Glutamatergic neuron (in vitro differentiated cells): ENCODE measurements at regions not wholly inside any gene's neighbourhood (a gene's known extent, or its start where the extent isn't known, plus 50 kb on each side); places are given as distances from the start of the nearest gene placed in this dataset.

Source experiments
- DNase-seq: peaks from one replicate; pipeline ENCODE4 v3.0.0; 2022
- H3K27ac Mint-ChIP-seq: one replicate; pipeline ENCODE4 v1.8.0; 2020; ENCODE audit warnings: mild to moderate bottlenecking, mixed read lengths, inconsistent platforms; ENCODE audit not compliant: unreplicated experiment
- H3K27me3 Mint-ChIP-seq: one replicate; pipeline ENCODE4 v1.8.0; 2020; ENCODE audit warnings: mild to moderate bottlenecking, moderate library complexity, mixed read lengths, inconsistent platforms; ENCODE audit not compliant: unreplicated experiment
- H3K36me3 Mint-ChIP-seq: one replicate; pipeline ENCODE4 v1.8.0; 2020; ENCODE audit warnings: mild to moderate bottlenecking, mixed read lengths, inconsistent platforms; ENCODE audit not compliant: unreplicated experiment
- H3K4me1 Mint-ChIP-seq: one replicate; pipeline ENCODE4 v1.8.0; 2020; ENCODE audit warnings: mild to moderate bottlenecking, low read depth, mixed read lengths, inconsistent platforms; ENCODE audit not compliant: unreplicated experiment
- H3K4me3 Mint-ChIP-seq: one replicate; pipeline ENCODE4 v1.8.0; 2020; ENCODE audit warnings: mild to moderate bottlenecking, mixed read lengths, inconsistent platforms; ENCODE audit not compliant: unreplicated experiment
- H3K9me3 Mint-ChIP-seq: one replicate; pipeline ENCODE4 v1.8.0; 2020; ENCODE audit warnings: mild to moderate bottlenecking, moderate library complexity, mixed read lengths, inconsistent platforms; ENCODE audit not compliant: unreplicated experiment
- TF ChIP-seq, protein P1 (sequence below): fragments of 200-600 bp; sonication (generic); IDR thresholded peaks from one replicate; pipeline ENCODE4 v1.5.0; 2021; ENCODE audit not compliant: partially characterized antibody, unreplicated experiment

DNA sequence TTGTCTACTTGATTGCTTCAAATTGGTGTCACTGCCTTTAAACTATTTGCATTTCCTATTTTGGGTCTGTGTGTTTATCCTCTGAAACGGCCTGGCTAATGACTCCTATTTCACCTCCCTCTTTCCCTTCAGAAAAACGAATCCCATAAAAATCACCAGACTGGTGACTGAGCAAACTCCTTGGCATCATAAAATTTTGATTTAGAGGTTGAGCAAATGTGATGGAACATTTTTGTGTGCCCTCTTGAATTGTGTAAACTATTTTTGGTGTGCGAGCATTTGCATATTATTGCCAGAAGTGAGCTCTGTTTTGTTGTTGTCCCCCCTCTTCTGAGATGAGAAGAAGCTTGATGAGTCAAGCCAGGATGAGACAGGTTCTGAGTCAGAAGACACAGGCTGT, 316.1 kb downstream of the AJAP1 start:
- Mint-ChIP-seq H3K9me3 (peaks cover 24% of the 10 kb centered on the region), H3K36me3 (peaks cover 5% of the 10 kb centered on the region), H3K4me1 (no peaks in the 10 kb centered on the region), H3K27me3 (peaks cover 6% of the 10 kb centered on the region), H3K27ac (no peak overlapping the region), H3K4me3 (no peak overlapping the region)
- TF ChIP-seq, protein P1, sequence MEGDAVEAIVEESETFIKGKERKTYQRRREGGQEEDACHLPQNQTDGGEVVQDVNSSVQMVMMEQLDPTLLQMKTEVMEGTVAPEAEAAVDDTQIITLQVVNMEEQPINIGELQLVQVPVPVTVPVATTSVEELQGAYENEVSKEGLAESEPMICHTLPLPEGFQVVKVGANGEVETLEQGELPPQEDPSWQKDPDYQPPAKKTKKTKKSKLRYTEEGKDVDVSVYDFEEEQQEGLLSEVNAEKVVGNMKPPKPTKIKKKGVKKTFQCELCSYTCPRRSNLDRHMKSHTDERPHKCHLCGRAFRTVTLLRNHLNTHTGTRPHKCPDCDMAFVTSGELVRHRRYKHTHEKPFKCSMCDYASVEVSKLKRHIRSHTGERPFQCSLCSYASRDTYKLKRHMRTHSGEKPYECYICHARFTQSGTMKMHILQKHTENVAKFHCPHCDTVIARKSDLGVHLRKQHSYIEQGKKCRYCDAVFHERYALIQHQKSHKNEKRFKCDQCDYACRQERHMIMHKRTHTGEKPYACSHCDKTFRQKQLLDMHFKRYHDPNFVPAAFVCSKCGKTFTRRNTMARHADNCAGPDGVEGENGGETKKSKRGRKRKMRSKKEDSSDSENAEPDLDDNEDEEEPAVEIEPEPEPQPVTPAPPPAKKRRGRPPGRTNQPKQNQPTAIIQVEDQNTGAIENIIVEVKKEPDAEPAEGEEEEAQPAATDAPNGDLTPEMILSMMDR, result no peak
- DNase-seq, result no peak

DNA sequence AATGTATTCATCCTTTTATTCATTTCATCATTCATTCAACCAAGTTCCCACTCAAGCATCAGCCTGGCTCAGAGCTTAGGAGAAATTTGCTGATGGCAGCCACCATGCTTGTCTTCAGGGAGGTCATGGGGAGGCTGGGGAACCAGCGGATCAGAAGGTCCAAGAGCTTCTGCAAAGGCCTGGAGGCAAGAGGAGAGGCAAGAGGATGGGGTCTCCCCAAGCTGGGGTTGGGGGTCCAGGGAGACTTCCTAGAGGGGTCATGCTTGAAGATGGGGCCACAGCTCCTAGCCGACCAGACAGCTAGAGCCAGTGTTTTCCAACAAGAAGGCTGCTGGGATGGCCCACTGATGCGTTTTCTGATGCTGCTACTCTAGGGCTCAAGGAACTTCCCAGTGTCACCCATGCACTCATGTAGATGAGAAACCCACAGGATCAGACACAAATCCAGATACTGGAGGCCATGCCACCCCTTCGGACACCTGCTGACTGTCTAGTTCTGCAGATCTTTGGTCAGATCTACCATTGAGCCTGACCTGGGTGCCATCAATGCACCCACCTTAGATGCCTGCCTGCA, 315.2 kb downstream of the AJAP1 start:
- DNase-seq, result no peak
- no peak overlapping the region for H3K27ac Mint-ChIP-seq
- no peaks in the 10 kb centered on the region for H3K4me1 Mint-ChIP-seq
- peaks cover 6% of the 10 kb centered on the region for H3K27me3 Mint-ChIP-seq
- TF ChIP-seq, protein P1, result no peak
- peaks cover 21% of the 10 kb centered on the region for H3K9me3 Mint-ChIP-seq
- H3K36me3 Mint-ChIP-seq, result peaks cover 5% of the 10 kb centered on the region
- H3K4me3 Mint-ChIP-seq, result no peak overlapping the region

DNA sequence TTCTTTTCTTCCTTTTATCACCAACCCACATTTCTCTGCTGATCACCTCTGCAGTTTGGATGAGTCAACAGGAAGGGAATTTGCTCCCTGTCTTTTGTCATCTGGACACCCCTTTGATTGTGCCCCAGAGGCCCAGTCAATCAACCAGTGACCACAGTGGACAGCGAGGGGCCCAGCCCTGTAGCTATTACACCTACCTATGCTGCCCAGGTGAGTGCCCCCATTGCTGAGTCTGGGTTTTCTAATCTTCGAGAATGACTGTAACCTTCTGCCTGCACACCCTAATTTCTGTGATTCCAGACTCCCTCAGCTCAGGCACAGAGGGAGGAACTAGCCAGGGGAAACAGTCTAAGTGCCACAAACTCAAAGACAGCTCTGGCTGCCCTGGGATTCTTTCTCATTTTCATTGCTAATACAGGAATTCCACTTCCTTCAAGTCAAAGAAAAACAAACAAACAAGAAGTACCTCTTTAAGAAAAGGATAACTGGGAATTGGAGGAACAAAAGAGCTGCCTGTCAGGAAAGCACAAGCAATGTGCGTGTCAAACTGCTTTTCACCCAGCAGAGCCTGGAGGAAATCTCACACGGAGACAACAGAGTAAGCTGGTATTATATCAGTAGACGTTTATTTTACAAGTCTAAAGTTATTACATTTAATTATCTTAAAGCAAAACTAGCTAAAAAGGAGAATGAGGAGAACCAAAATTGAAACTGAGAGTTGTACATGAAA, 311.1 kb downstream of the AJAP1 start:
- Mint-ChIP-seq H3K27me3 (peaks cover 3% of the 10 kb centered on the region), H3K27ac (no peak overlapping the region), H3K36me3 (peaks cover 5% of the 10 kb centered on the region), H3K4me1 (no peaks in the 10 kb centered on the region), H3K9me3 (peaks cover 17% of the 10 kb centered on the region), H3K4me3 (no peak overlapping the region)
- TF ChIP-seq, protein P1, result no peak
- no peak for DNase-seq

GRCh38 chr1:4964634-4965345, 310.4 kb downstream of the AJAP1 start:
- no peak for DNase-seq
- Mint-ChIP-seq H3K36me3 (peaks cover 4% of the 10 kb centered on the region), H3K4me3 (no peak overlapping the region), H3K9me3 (peaks cover 17% of the 10 kb centered on the region), H3K4me1 (no peaks in the 10 kb centered on the region), H3K27me3 (peaks cover 3% of the 10 kb centered on the region), H3K27ac (no peak overlapping the region)
- TF ChIP-seq, protein P1, result no peak

GRCh38 chr1:4963251-4963650, 308.8 kb downstream of the AJAP1 start:
- no peaks in the 10 kb centered on the region for H3K4me1 Mint-ChIP-seq
- H3K9me3 Mint-ChIP-seq, result peaks cover 17% of the 10 kb centered on the region
- no peak for DNase-seq
- H3K4me3 Mint-ChIP-seq, result no peak overlapping the region
- TF ChIP-seq, protein P1, result no peak
- peaks cover 3% of the 10 kb centered on the region for H3K27me3 Mint-ChIP-seq
- H3K36me3 Mint-ChIP-seq, result peaks cover 11% of the 10 kb centered on the region
- H3K27ac Mint-ChIP-seq, result no peak overlapping the region
